Astrocyte of the cerebellum (primary cell): ENCODE measurements at regions not wholly inside any gene's neighbourhood (a gene's known extent, or its start where the extent isn't known, plus 50 kb on each side); places are given as distances from the start of the nearest gene placed in this dataset.

ENCODE experiments used
- DNase-seq: peaks from one replicate; pipeline ENCODE4 v3.0.0-alpha.2; 2011; ENCODE audit warnings: low read depth
- H3K4me3 ChIP-seq: 2 replicates; pipeline ENCODE4 v1.5.1; 2011; ENCODE audit warnings: mild to moderate bottlenecking, low read depth, low read length, moderate library complexity
- CTCF ChIP-seq: IDR thresholded peaks from 2 replicates; pipeline ENCODE4 v1.5.1; 2012; ENCODE audit warnings: low read length, low read depth, moderate library complexity, mild to moderate bottlenecking; ENCODE audit errors: missing control alignments
- in situ Hi-C: cut with HindIII; loops from 2 replicates; pipeline ENCODE4 v1.10.0; 2017; ENCODE audit warnings: low sequenced_read_pairs

GRCh38 chr5:73351593-73351992, 97.0 kb downstream of the FOXD1 start:
- H3K4me3 ChIP-seq, result no peak overlapping the region
- in situ Hi-C loops, result no loop called here
- DNase-seq, result no peak
- no peak for TF ChIP-seq CTCF

GRCh38 chr5:73346878-73347408, 101.6 kb downstream of the FOXD1 start:
- no peak for TF ChIP-seq CTCF
- no peak overlapping the region for H3K4me3 ChIP-seq
- in situ Hi-C loops, result no loop called here
- no peak for DNase-seq

- in situ Hi-C loops, result no loop called here
- TF ChIP-seq CTCF, result no peak
- DNase-seq, result no peak
- no peak overlapping the region for H3K4me3 ChIP-seq
Measured at GRCh38 chr5:73344835-73345234, 103.7 kb downstream of the FOXD1 start.

- DNase-seq, result no peak
- in situ Hi-C loops, result no loop called here
- H3K4me3 ChIP-seq, result no peak overlapping the region
- no peak for TF ChIP-seq CTCF
Measured at GRCh38 chr5:73339711-73340110, 108.9 kb downstream of the FOXD1 start.

- no peak for DNase-seq
- in situ Hi-C loops, result no loop called here
- H3K4me3 ChIP-seq, result no peak overlapping the region
- no peak for TF ChIP-seq CTCF
Measured at GRCh38 chr5:73339051-73339575, 109.5 kb downstream of the FOXD1 start.

GRCh38 chr5:73338256-73339050, 110.1 kb downstream of the FOXD1 start:
- no peak overlapping the region for H3K4me3 ChIP-seq
- no peak for TF ChIP-seq CTCF
- in situ Hi-C loops, result no loop called here
- peak; percentile 86 for DNase-seq
